K562 (cell line): ENCODE measurements at regions not wholly inside any gene's neighbourhood (a gene's known extent, or its start where the extent isn't known, plus 50 kb on each side); places are given as distances from the start of the nearest gene placed in this dataset.

ENCODE experiments used
- CBFB ChIP-seq: sonication (generic); formaldehyde crosslinking; IDR thresholded peaks from 2 replicates; pipeline ENCODE4 v1.4.0; 2020; ENCODE audit warnings: mild to moderate bottlenecking, missing genetic modification reagents
- CREB3L1 ChIP-seq: fragments of 450-650 bp; IDR thresholded peaks from 2 replicates; pipeline ENCODE4 v1.6.1; 2014; ENCODE audit warnings: low read depth, mild to moderate bottlenecking, moderate library complexity, borderline replicate concordance
- HMGXB4 ChIP-seq: sonication (generic); formaldehyde crosslinking; IDR thresholded peaks from 2 replicates; pipeline ENCODE4 v1.8.1; 2023; ENCODE audit warnings: mild to moderate bottlenecking, missing genetic modification reagents
- MEIS2 ChIP-seq: fragments of 450-650 bp; IDR thresholded peaks from 2 replicates; pipeline ENCODE4 v1.6.1; 2014; ENCODE audit warnings: mild to moderate bottlenecking; ENCODE audit not compliant: partially characterized antibody
- POLR2A ChIP-seq: fragments of 450-650 bp; conservative IDR thresholded peaks from 2 replicates; pipeline ENCODE4 v1.6.1; 2016
- SMARCE1 ChIP-seq: fragments of 450-650 bp; IDR thresholded peaks from 2 replicates; pipeline ENCODE4 v1.7.1; 2016; ENCODE audit warnings: mild to moderate bottlenecking
- ZBTB11 ChIP-seq, 3 experiments: fragments of 200-800 bp in 1 of 3; fragments of 250-450 bp in 1 of 3; fragments of 450-650 bp in 1 of 3; sonication (Bioruptor Pico) in 1 of 3; sonication (Bioruptor generic) in 1 of 3; formaldehyde crosslinking in 1 of 3; IDR thresholded peaks; 2 replicates each; pipeline versions ENCODE4 v1.6.1 to v1.8.0; 2016 to 2022; ENCODE audit warnings: mild to moderate bottlenecking in 2 of 3, missing genetic modification characterization in 2 of 3, missing compliant biosample characterization in 1 of 3, moderate library complexity in 1 of 3
- ZNF395 ChIP-seq: fragments of 200-800 bp; sonication (Bioruptor generic); IDR thresholded peaks from 2 replicates; pipeline ENCODE4 v1.6.1; 2017; ENCODE audit warnings: missing genetic modification characterization, missing compliant biosample characterization
- ZNF408 ChIP-seq: fragments of 250-450 bp; sonication (Bioruptor Pico); IDR thresholded peaks from 2 replicates; pipeline ENCODE4 v1.4.0; 2020; ENCODE audit warnings: low read depth, mild to moderate bottlenecking, moderate library complexity
- ZNF77 ChIP-seq: fragments of 250-450 bp; sonication (Bioruptor Pico); IDR thresholded peaks from 2 replicates; pipeline ENCODE4 v1.5.0; 2020

GRCh38 chr14:55976655-55977054, 141.6 kb upstream of the PELI2 start:
- TF ChIP-seq ZNF395 (CRISPR knock-in tag), result no peak
- no peak for TF ChIP-seq ZNF408 (CRISPR knock-in tag)
- TF ChIP-seq ZNF77 (CRISPR knock-in tag), result no peak
- TF ChIP-seq CBFB (CRISPR knock-in tag), result no peak
- TF ChIP-seq CREB3L1, result no peak
- no peak for TF ChIP-seq POLR2A
- no peak for TF ChIP-seq HMGXB4 (CRISPR knock-in tag)
- TF ChIP-seq MEIS2, result no peak
- no peak for TF ChIP-seq ZBTB11 (CRISPR knock-in tag; IDR thresholded peaks at IDR 0.05)
- TF ChIP-seq SMARCE1, result no peak
